ENCODE measurements at regions not wholly inside any gene's neighbourhood (a gene's known extent, or its start where the extent isn't known, plus 50 kb on each side); places are given as distances from the start of the nearest gene placed in this dataset.

- no peak for DNase-seq
Observed at GRCh38 chr2:134193006-134193405, 60.9 kb upstream of the MGAT5 start.

- DNase-seq, result no peak
Observed at GRCh38 chr2:134194519-134194918, 59.4 kb upstream of the MGAT5 start.

GRCh38 chr2:134195341-134195740, 58.5 kb upstream of the MGAT5 start:
- DNase-seq, result no peak

GRCh38 chr2:134197445-134197844, 56.4 kb upstream of the MGAT5 start:
- no peak for DNase-seq

GRCh38 chr2:134198006-134198634, 55.8 kb upstream of the MGAT5 start:
- no peak for DNase-seq

GRCh38 chr2:134199123-134199522, 54.7 kb upstream of the MGAT5 start:
- no peak for DNase-seq

GRCh38 chr2:134200036-134200618, 53.7 kb upstream of the MGAT5 start:
- no peak for DNase-seq

GRCh38 chr2:134201533-134201932, 52.3 kb upstream of the MGAT5 start:
- DNase-seq, result no peak

- no peak for DNase-seq
Observed at GRCh38 chr2:134202371-134202770, 51.5 kb upstream of the MGAT5 start.

- no peak for DNase-seq
Observed at GRCh38 chr2:134203175-134203574, 50.7 kb upstream of the MGAT5 start.
